HepG2 (cell line): ENCODE measurements at regions not wholly inside any gene's neighbourhood (a gene's known extent, or its start where the extent isn't known, plus 50 kb on each side); places are given as distances from the start of the nearest gene placed in this dataset.

ENCODE experiments used
- BHLHE40 ChIP-seq: IDR thresholded peaks from 2 replicates; pipeline ENCODE4 v1.6.1; 2011; ENCODE audit warnings: low read length, improper control_type of control experiment
- CC2D1A ChIP-seq: sonication (generic); formaldehyde crosslinking; IDR thresholded peaks from 2 replicates; pipeline ENCODE4 v1.8.1; 2023; ENCODE audit warnings: mild to moderate bottlenecking, missing genetic modification reagents
- FOSL1 ChIP-seq: sonication (generic); formaldehyde crosslinking; IDR thresholded peaks from 2 replicates; pipeline ENCODE4 v1.9.0; 2021; ENCODE audit warnings: missing genetic modification reagents, borderline replicate concordance
- IKZF4 ChIP-seq: sonication (generic); formaldehyde crosslinking; IDR thresholded peaks from 2 replicates; pipeline ENCODE4 v1.5.1; 2020; ENCODE audit warnings: borderline replicate concordance, mild to moderate bottlenecking, low read depth, missing genetic modification reagents; ENCODE audit errors: not compliant biosample characterization
- SETDB1 ChIP-seq: sonication (generic); formaldehyde crosslinking; IDR thresholded peaks from 2 replicates; pipeline ENCODE4 v1.5.1; 2020; ENCODE audit warnings: missing genetic modification reagents, mild to moderate bottlenecking, borderline replicate concordance
- TMF1 ChIP-seq: sonication (generic); formaldehyde crosslinking; IDR thresholded peaks from 2 replicates; pipeline ENCODE4 v1.8.1; 2022; ENCODE audit warnings: low read depth, missing genetic modification reagents
- ZSCAN25 ChIP-seq: sonication (generic); formaldehyde crosslinking; IDR thresholded peaks from 2 replicates; pipeline ENCODE4 v1.8.0; 2022; ENCODE audit warnings: mild to moderate bottlenecking, missing genetic modification reagents
- TF ChIP-seq, protein P1 (sequence below): sonication (generic); formaldehyde crosslinking; IDR thresholded peaks from 2 replicates; pipeline ENCODE4 v1.5.0; 2020; ENCODE audit warnings: mild to moderate bottlenecking, missing genetic modification reagents, moderate library complexity
- TF ChIP-seq, protein P2 (sequence below): IDR thresholded peaks from 2 replicates; pipeline ENCODE4 v1.6.1; 2016
- TF ChIP-seq, protein P3 (sequence below): IDR thresholded peaks from 2 replicates; pipeline ENCODE4 v1.6.1; 2012; ENCODE audit warnings: inconsistent platforms

DNA sequence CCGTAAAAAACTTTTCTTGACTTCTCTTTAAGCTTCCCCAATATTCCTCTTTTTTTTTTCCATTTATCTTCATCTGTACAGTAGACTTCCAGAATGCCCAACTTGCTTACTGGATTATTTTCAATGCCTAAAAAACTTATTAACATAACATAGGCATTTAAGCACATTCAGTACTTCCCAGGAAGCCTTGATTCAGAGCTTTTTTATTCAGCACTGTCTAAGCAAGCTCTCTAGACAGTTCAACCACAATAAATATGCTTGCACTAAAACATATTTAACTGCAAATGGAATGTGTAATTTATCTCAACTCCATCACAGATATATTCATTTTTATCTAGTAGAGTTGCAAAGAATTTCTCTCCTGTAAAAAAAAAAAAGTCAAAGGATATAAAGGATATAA lies 997.8 kb downstream of the ARAP2 start:
- TF ChIP-seq, protein P1, sequence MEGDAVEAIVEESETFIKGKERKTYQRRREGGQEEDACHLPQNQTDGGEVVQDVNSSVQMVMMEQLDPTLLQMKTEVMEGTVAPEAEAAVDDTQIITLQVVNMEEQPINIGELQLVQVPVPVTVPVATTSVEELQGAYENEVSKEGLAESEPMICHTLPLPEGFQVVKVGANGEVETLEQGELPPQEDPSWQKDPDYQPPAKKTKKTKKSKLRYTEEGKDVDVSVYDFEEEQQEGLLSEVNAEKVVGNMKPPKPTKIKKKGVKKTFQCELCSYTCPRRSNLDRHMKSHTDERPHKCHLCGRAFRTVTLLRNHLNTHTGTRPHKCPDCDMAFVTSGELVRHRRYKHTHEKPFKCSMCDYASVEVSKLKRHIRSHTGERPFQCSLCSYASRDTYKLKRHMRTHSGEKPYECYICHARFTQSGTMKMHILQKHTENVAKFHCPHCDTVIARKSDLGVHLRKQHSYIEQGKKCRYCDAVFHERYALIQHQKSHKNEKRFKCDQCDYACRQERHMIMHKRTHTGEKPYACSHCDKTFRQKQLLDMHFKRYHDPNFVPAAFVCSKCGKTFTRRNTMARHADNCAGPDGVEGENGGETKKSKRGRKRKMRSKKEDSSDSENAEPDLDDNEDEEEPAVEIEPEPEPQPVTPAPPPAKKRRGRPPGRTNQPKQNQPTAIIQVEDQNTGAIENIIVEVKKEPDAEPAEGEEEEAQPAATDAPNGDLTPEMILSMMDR (CRISPR knock-in tag), result no peak
- TF ChIP-seq, protein P2, sequence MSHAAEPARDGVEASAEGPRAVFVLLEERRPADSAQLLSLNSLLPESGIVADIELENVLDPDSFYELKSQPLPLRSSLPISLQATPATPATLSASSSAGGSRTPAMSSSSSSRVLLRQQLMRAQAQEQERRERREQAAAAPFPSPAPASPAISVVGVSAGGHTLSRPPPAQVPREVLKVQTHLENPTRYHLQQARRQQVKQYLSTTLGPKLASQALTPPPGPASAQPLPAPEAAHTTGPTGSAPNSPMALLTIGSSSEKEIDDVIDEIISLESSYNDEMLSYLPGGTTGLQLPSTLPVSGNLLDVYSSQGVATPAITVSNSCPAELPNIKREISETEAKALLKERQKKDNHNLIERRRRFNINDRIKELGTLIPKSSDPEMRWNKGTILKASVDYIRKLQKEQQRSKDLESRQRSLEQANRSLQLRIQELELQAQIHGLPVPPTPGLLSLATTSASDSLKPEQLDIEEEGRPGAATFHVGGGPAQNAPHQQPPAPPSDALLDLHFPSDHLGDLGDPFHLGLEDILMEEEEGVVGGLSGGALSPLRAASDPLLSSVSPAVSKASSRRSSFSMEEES (CRISPR knock-in tag), result no peak
- TF ChIP-seq FOSL1 (no peak), SETDB1 (CRISPR knock-in tag) (no peak), ZSCAN25 (CRISPR knock-in tag) (no peak), BHLHE40 (no peak), CC2D1A (no peak), TMF1 (CRISPR knock-in tag) (no peak), IKZF4 (CRISPR knock-in tag) (no peak)
- TF ChIP-seq, protein P3, sequence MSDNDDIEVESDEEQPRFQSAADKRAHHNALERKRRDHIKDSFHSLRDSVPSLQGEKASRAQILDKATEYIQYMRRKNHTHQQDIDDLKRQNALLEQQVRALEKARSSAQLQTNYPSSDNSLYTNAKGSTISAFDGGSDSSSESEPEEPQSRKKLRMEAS, result no peak
